VCaP (cell line): ENCODE measurements at regions not wholly inside any gene's neighbourhood (a gene's known extent, or its start where the extent isn't known, plus 50 kb on each side); places are given as distances from the start of the nearest gene placed in this dataset.
"Not testable (repeated sequence)": the region's sequence is repeated elsewhere in the genome, so short reads cannot be mapped to it uniquely, and the experiment has no call there.

Source experiments
- H3K27ac ChIP-seq: fragments of 450-650 bp; 2 replicates; pipeline ENCODE4 v1.5.1; 2017
- TF ChIP-seq, protein P1 (sequence below): fragments of 450-650 bp; conservative IDR thresholded peaks from 2 replicates; pipeline ENCODE4 v1.5.1; 2017; ENCODE audit warnings: mild to moderate bottlenecking, moderate library complexity

- TF ChIP-seq, protein P1, sequence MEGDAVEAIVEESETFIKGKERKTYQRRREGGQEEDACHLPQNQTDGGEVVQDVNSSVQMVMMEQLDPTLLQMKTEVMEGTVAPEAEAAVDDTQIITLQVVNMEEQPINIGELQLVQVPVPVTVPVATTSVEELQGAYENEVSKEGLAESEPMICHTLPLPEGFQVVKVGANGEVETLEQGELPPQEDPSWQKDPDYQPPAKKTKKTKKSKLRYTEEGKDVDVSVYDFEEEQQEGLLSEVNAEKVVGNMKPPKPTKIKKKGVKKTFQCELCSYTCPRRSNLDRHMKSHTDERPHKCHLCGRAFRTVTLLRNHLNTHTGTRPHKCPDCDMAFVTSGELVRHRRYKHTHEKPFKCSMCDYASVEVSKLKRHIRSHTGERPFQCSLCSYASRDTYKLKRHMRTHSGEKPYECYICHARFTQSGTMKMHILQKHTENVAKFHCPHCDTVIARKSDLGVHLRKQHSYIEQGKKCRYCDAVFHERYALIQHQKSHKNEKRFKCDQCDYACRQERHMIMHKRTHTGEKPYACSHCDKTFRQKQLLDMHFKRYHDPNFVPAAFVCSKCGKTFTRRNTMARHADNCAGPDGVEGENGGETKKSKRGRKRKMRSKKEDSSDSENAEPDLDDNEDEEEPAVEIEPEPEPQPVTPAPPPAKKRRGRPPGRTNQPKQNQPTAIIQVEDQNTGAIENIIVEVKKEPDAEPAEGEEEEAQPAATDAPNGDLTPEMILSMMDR = no peak
- no peak overlapping the region for H3K27ac ChIP-seq
Measured at GRCh38 chr6:168860341-168860740, 393.3 kb downstream of the THBS2 start.

DNA sequence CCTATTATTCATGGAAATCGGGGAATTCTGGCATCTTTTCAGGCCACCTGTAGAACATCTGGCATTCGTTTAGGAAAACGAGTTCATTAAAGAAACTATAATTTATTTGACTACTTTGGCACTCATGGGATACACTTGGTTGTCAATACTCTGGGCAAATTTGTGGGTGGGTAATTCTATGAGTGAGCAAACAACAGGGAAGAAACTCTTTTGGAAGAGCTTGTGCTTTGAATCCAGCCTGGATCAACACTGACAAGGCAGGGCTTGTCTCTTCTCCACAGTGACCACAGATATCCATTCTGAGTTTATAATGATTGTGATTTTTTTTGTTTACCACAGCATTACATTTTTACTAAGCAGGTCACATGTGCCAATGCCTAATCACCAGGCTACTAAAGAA, 394.7 kb downstream of the THBS2 start:
- TF ChIP-seq, protein P1 = no peak
- no peak overlapping the region for H3K27ac ChIP-seq

DNA sequence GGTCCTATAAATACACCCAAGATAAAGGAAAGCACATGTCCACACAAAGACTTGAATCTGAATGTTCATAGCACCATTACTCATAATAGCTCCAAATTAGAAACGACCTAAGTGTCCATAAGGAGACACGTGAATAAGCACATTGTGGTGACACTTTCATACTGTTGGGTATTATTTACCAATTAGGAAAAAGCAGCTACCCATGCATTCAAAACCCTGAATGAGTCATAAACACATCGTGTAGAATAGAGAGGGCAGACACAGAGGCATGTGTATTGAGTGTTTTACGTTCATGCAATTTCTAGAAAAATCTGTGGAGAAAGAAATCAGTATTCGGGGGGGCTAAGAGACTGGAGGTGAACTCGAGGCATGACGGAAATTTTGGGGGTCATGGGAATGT, 396.7 kb downstream of the THBS2 start:
- TF ChIP-seq, protein P1 = no peak
- no peak overlapping the region for H3K27ac ChIP-seq

- TF ChIP-seq, protein P1 = no peak
- peak overlapping the region; percentile 44; the same call in 1 of the 2 replicates for H3K27ac ChIP-seq
Measured at GRCh38 chr6:168852376-168852884, 401.2 kb downstream of the THBS2 start.

DNA sequence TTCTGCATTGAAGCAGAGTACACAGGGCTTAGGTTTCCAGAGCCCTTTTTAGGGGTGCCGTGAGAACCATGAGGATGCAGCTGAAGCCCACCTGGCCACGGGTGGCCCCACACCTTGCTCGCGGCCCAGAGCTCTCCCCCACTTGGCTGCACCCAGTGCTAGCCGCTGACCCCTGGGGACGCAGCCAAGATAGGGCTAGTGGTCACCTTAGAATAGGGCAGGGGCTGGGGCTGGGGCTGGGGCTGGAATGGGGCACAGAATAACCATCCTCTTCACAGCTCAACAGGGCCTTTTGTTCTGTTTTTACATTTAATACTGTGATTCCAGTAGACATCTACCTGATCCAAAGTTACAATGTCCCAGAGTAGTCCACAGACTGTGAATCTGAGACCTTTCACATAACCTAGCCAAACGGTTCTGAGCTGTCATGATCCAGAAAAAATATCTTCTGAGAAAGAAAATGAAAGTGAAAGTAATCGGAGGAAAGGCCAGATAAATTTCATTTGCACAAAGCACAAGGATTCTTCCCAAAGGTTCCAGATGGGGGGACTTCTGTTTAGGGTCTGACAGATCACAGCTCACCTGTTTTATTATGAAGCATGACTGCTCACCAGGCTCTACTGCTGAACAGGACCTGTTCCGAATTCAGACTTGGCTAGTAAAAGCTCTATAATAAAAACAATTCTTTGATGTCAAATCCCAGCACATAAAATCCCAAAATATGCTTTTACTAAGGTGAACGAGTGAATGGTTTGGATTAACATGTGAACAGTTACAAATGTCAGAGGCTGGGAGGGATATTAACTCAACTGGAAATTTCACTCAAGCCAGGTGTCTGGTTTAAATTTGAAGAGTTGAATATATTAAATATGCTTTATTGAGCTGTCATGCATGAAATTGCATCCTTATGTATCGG, 401.9 kb downstream of the THBS2 start:
- TF ChIP-seq, protein P1 = no peak
- H3K27ac ChIP-seq = peak overlapping the region; percentile 44; the same call in 1 of the 2 replicates

GRCh38 chr6:168850027-168850736, 403.5 kb downstream of the THBS2 start:
- not testable (repeated sequence) for H3K27ac ChIP-seq

DNA sequence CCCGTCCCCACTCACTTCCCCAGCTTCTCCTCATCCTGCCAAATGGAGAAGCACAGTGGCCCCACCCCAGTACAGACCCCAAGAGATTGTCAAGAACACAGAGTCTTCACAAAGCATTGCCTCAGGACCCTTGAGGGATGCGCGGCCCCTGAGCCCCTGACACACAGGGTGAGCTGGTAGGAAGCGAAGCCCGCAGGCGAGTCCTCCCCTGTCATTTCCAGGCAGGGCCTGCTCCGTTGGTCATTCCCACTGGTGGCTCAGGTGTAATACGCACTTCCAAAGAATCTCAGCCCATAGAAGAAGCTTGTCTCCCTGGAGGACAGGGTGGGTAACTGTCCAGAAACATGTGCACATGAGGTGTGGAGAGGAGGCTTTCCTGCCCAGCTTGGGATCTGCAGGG, 404.2 kb downstream of the THBS2 start:
- no peak overlapping the region for H3K27ac ChIP-seq
- TF ChIP-seq, protein P1 = no peak
